GM12892 (cell line): ENCODE measurements at regions not wholly inside any gene's neighbourhood (a gene's known extent, or its start where the extent isn't known, plus 50 kb on each side); places are given as distances from the start of the nearest gene placed in this dataset.

ENCODE experiments used
- DNase-seq: peaks from one replicate; pipeline ENCODE4 v3.0.0; 2011; ENCODE audit not compliant: insufficient read length
- FAIRE-seq: peaks from 2 replicates; lab custom pipeline; 2011; peaks lifted over from hg19 to GRCh38; lab: Jason Lieb, UNC
- POLR2A ChIP-seq: IDR thresholded peaks from 2 replicates; pipeline ENCODE4 v1.6.1; 2011; ENCODE audit warnings: low read depth, low read length, control low read depth
- POLR2AphosphoS5 ChIP-seq: IDR thresholded peaks from 2 replicates; pipeline ENCODE4 v1.6.1; 2011; ENCODE audit warnings: low read depth, low read length, control low read depth
- TAF1 ChIP-seq: IDR thresholded peaks from 2 replicates; pipeline ENCODE4 v1.6.1; 2011; ENCODE audit warnings: low read depth, mild to moderate bottlenecking, control low read depth, low read length, borderline replicate concordance

GRCh38 chr2:175402571-175402970 is 221.1 kb upstream of the ATP5MC3 start:
- TF ChIP-seq POLR2A, result no peak
- no peak for DNase-seq
- FAIRE-seq, result no peak

GRCh38 chr2:175401956-175402469 is 220.5 kb upstream of the ATP5MC3 start:
- FAIRE-seq (no peak), DNase-seq (no peak)
- TF ChIP-seq TAF1, result no peak
- no peak for TF ChIP-seq POLR2A
- no peak for TF ChIP-seq POLR2AphosphoS5

- FAIRE-seq (no peak), DNase-seq (no peak)
- TF ChIP-seq POLR2AphosphoS5 (no peak), POLR2A (no peak), TAF1 (no peak)
Observed at GRCh38 chr2:175400975-175401374, 219.5 kb upstream of the ATP5MC3 start.

GRCh38 chr2:175399326-175399725 is 217.8 kb upstream of the ATP5MC3 start:
- no peak for TF ChIP-seq POLR2AphosphoS5
- no peak for TF ChIP-seq POLR2A
- TF ChIP-seq TAF1, result no peak
- FAIRE-seq (no peak), DNase-seq (no peak)

- FAIRE-seq (no peak), DNase-seq (no peak)
- no peak for TF ChIP-seq POLR2AphosphoS5
- no peak for TF ChIP-seq POLR2A
Observed at GRCh38 chr2:175398848-175399247, 217.3 kb upstream of the ATP5MC3 start.

- FAIRE-seq (no peak), DNase-seq (no peak)
- no peak for TF ChIP-seq POLR2AphosphoS5
Observed at GRCh38 chr2:175396696-175397095, 215.2 kb upstream of the ATP5MC3 start.

- FAIRE-seq, result no peak
- DNase-seq, result no peak
- TF ChIP-seq POLR2A (no peak), POLR2AphosphoS5 (no peak), TAF1 (no peak)
Observed at GRCh38 chr2:175393851-175394250, 212.3 kb upstream of the ATP5MC3 start.

- DNase-seq (no peak), FAIRE-seq (no peak)
- no peak for TF ChIP-seq TAF1
- no peak for TF ChIP-seq POLR2A
Observed at GRCh38 chr2:175383286-175383685, 201.8 kb upstream of the ATP5MC3 start.

GRCh38 chr2:175373729-175374128 is 192.2 kb upstream of the ATP5MC3 start:
- TF ChIP-seq POLR2A, result no peak
- no peak for TF ChIP-seq TAF1
- TF ChIP-seq POLR2AphosphoS5, result no peak
- DNase-seq, result no peak
- no peak for FAIRE-seq

- FAIRE-seq (no peak), DNase-seq (no peak)
- TF ChIP-seq POLR2AphosphoS5, result no peak
- TF ChIP-seq POLR2A, result no peak
- no peak for TF ChIP-seq TAF1
Observed at GRCh38 chr2:175372704-175373701, 191.5 kb upstream of the ATP5MC3 start.

GRCh38 chr2:175371378-175371777 is 189.9 kb upstream of the ATP5MC3 start:
- FAIRE-seq (no peak), DNase-seq (no peak)
- no peak for TF ChIP-seq POLR2AphosphoS5
- TF ChIP-seq POLR2A, result no peak
- no peak for TF ChIP-seq TAF1

GRCh38 chr2:175366815-175367214 is 185.3 kb upstream of the ATP5MC3 start:
- FAIRE-seq, result peak; percentile 76
- DNase-seq, result peak; percentile 4
- TF ChIP-seq TAF1 (no peak), POLR2AphosphoS5 (no peak), POLR2A (no peak)

- FAIRE-seq (no peak), DNase-seq (no peak)
- TF ChIP-seq POLR2AphosphoS5 (no peak), TAF1 (no peak), POLR2A (no peak)
Observed at GRCh38 chr2:175363699-175364098, 182.2 kb upstream of the ATP5MC3 start.
